K562 (cell line): ENCODE measurements at regions not wholly inside any gene's neighbourhood (a gene's known extent, or its start where the extent isn't known, plus 50 kb on each side); places are given as distances from the start of the nearest gene placed in this dataset.

Experiments used
- ATAC-seq: fragments of 200-7000 bp; cut with Tn5 transposase; 3 replicates; pipeline ENCODE4 v1.9.1; 2020; ENCODE audit warnings: moderate library complexity
- BruUV-seq: library from RNA; stranded (reverse); fragments of 400-500 nt; replicated peaks from 2 replicates; lab custom pipeline; 2021; lab: Mats Ljungman, UMichigan
- CTCF ChIA-PET: fragments of 300-600 bp; formaldehyde crosslinking; extraction: SDS; loops from one replicate; lab custom pipeline; 2021; ENCODE audit warnings: low intra/inter-chr PET ratio; lab: Yijun Ruan, JAX
- POLR2A ChIA-PET: fragments of 300-600, 350-650 bp; sonication (Branson Sonifier 250); formaldehyde crosslinking; extraction: SDS; loops from one replicate; lab custom pipeline; 2021; ENCODE audit warnings: antibody characterized with exemption, inconsistent platforms; lab: Yijun Ruan, JAX
- DNase-seq, 4 experiments: peaks; one replicate each; pipeline versions ENCODE4 v3.0.0 to v3.0.0-alpha.2; 2011 to 2018; ENCODE audit warnings: low spot score in 3 of 4, mixed read lengths in 3 of 4; ENCODE audit errors: extremely low read depth in 1 of 4
- FAIRE-seq: peaks from 2 replicates; lab custom pipeline; 2011; peaks lifted over from hg19 to GRCh38; lab: Jason Lieb, UNC
- H2AFZ ChIP-seq: 2 replicates; pipeline ENCODE4 v1.6.0; 2011; ENCODE audit warnings: low read depth, low read length, control low read depth, inconsistent platforms
- H3K27ac ChIP-seq: fragments of 200-600 bp; 3 replicates; pipeline ENCODE4 v1.8.0; 2011; ENCODE audit warnings: low read depth, mild to moderate bottlenecking, control low read depth, inconsistent platforms, low read length, moderate library complexity, mixed read lengths; ENCODE audit errors: extremely low read depth
- H3K27me3 ChIP-seq, 2 experiments: fragments of 300-600 bp in 1 of 2; 2 replicates in 1 of 2; 3 replicates in 1 of 2; pipeline versions ENCODE4 v1.6.0 to v1.8.0; 2011; ENCODE audit warnings: inconsistent platforms in 2 of 2, low read length in 2 of 2, mild to moderate bottlenecking in 1 of 2, mixed read lengths in 1 of 2, moderate library complexity in 1 of 2; ENCODE audit not compliant: control insufficient read depth in 2 of 2, insufficient read depth in 2 of 2
- H3K36me3 ChIP-seq: fragments of 300-600 bp; 3 replicates; pipeline ENCODE4 v1.8.0; 2011; ENCODE audit warnings: mild to moderate bottlenecking, low read length, inconsistent platforms; ENCODE audit not compliant: control insufficient read depth, insufficient read depth
- H3K4me1 ChIP-seq, 2 experiments: fragments of 200-600 bp in 1 of 2; replicated peaks in 1 of 2; 2 replicates in 1 of 2; 3 replicates in 1 of 2; pipeline versions ENCODE4 v1.5.1 to v1.8.0; 2011; ENCODE audit warnings: inconsistent platforms in 2 of 2, low read length in 2 of 2, mild to moderate bottlenecking in 1 of 2, mixed read lengths in 1 of 2, moderate library complexity in 1 of 2; ENCODE audit not compliant: control insufficient read depth in 2 of 2, insufficient read depth in 2 of 2
- H3K4me2 ChIP-seq: 2 replicates; pipeline ENCODE4 v1.6.1; 2011; ENCODE audit warnings: low read length, control low read depth, inconsistent platforms, mixed read lengths; ENCODE audit not compliant: insufficient read depth
- H3K4me3 ChIP-seq: fragments of 200-600 bp; sonication (generic), shearing (Covaris generic); 2 replicates; pipeline ENCODE4 v1.5.1; 2016; ENCODE audit warnings: control low read depth, inconsistent platforms
- H3K79me2 ChIP-seq: fragments of 200-600 bp; 3 replicates; pipeline ENCODE4 v1.8.0; 2011; ENCODE audit warnings: low read length, inconsistent platforms; ENCODE audit not compliant: control insufficient read depth, insufficient read depth
- H3K9ac ChIP-seq, 2 experiments: 2 replicates each; pipeline versions ENCODE4 v1.6.0 to v1.6.1; 2011; ENCODE audit warnings: low read depth in 2 of 2, low read length in 2 of 2, control low read depth in 1 of 2, inconsistent platforms in 1 of 2, mild to moderate bottlenecking in 1 of 2, mixed read lengths in 1 of 2; ENCODE audit not compliant: insufficient read depth in 1 of 2
- H3K9me1 ChIP-seq: one replicate; pipeline ENCODE4 v1.6.0; 2011; ENCODE audit warnings: inconsistent platforms, mild to moderate bottlenecking, low read length, moderate library complexity; ENCODE audit not compliant: control insufficient read depth, insufficient read depth
- H3K9me3 ChIP-seq: replicated peaks from 2 replicates; pipeline ENCODE4 v1.5.1; 2011; ENCODE audit warnings: low read depth, low read length, inconsistent platforms; ENCODE audit not compliant: control insufficient read depth, insufficient read depth
- H4K20me1 ChIP-seq: replicated peaks from 2 replicates; pipeline ENCODE4 v1.6.1; 2011; ENCODE audit warnings: low read length, inconsistent platforms, mixed read lengths; ENCODE audit not compliant: control insufficient read depth, insufficient read depth
- ATF7 ChIP-seq: fragments of 450-650 bp; IDR thresholded peaks from 2 replicates; pipeline ENCODE4 v1.7.1; 2014; ENCODE audit warnings: mild to moderate bottlenecking, moderate library complexity
- C11orf30 ChIP-seq: fragments of 450-650 bp; IDR thresholded peaks from 2 replicates; pipeline ENCODE4 v1.6.1; 2016; ENCODE audit warnings: low read depth, mild to moderate bottlenecking
- CBFA2T3 ChIP-seq: fragments of 450-650 bp; IDR thresholded peaks from 2 replicates; pipeline ENCODE4 v1.6.1; 2017
- CBFB ChIP-seq: sonication (generic); formaldehyde crosslinking; IDR thresholded peaks from 2 replicates; pipeline ENCODE4 v1.4.0; 2020; ENCODE audit warnings: mild to moderate bottlenecking, missing genetic modification reagents
- CBX5 ChIP-seq: IDR thresholded peaks from 2 replicates; pipeline ENCODE4 v1.6.1; 2014; ENCODE audit warnings: low read depth, borderline replicate concordance
- ELF1 ChIP-seq: fragments of 200-800 bp; sonication (Bioruptor generic); IDR thresholded peaks from 2 replicates; pipeline ENCODE4 v1.6.1; 2016; ENCODE audit warnings: missing genetic modification characterization, missing compliant biosample characterization
- ELF2 ChIP-seq: fragments of 250-450 bp; sonication (Bioruptor Pico); IDR thresholded peaks from 2 replicates; pipeline ENCODE4 v1.5.0; 2021; ENCODE audit warnings: mild to moderate bottlenecking
- ELF4 ChIP-seq: fragments of 450-650 bp; formaldehyde crosslinking; IDR thresholded peaks from 2 replicates; pipeline ENCODE4 v1.4.0; 2022; ENCODE audit warnings: missing genetic modification characterization
- ESRRB ChIP-seq: fragments of 250-450 bp; sonication (Bioruptor Pico); IDR thresholded peaks from 2 replicates; pipeline ENCODE4 v1.5.0; 2020; ENCODE audit warnings: mild to moderate bottlenecking, moderate library complexity, borderline replicate concordance
- HCFC1 ChIP-seq: IDR thresholded peaks from 2 replicates; pipeline ENCODE4 v1.6.1; 2012; ENCODE audit warnings: low read depth, low read length, improper control_type of control experiment
- IRF2 ChIP-seq: sonication (generic); formaldehyde crosslinking; IDR thresholded peaks from 2 replicates; pipeline ENCODE4 v1.8.1; 2022; ENCODE audit warnings: mild to moderate bottlenecking, missing genetic modification reagents
- KLF16 ChIP-seq: IDR thresholded peaks from 2 replicates; pipeline ENCODE4 v1.6.1; 2016; ENCODE audit warnings: antibody characterized with exemption
- MAFF ChIP-seq: IDR thresholded peaks from 2 replicates; pipeline ENCODE4 v1.6.1; 2012; ENCODE audit warnings: low read length, improper control_type of control experiment
- MEIS2 ChIP-seq: fragments of 450-650 bp; IDR thresholded peaks from 2 replicates; pipeline ENCODE4 v1.6.1; 2014; ENCODE audit warnings: mild to moderate bottlenecking; ENCODE audit not compliant: partially characterized antibody
- NFATC3 ChIP-seq: fragments of 450-650 bp; IDR thresholded peaks from 2 replicates; pipeline ENCODE4 v1.6.1; 2017; ENCODE audit warnings: mild to moderate bottlenecking
- RHOXF2B ChIP-seq: fragments of 250-450 bp; sonication (Bioruptor Pico); conservative IDR thresholded peaks from 2 replicates; pipeline ENCODE4 v1.5.1; 2021
- ZFP36 ChIP-seq: fragments of 150-350 bp; IDR thresholded peaks from 2 replicates; pipeline ENCODE4 v1.6.1; 2018; ENCODE audit warnings: low read length, low read depth; ENCODE audit not compliant: partially characterized antibody
- ZNF146 ChIP-seq: IDR thresholded peaks from one replicate; pipeline ENCODE4 v1.6.1; 2018; ENCODE audit warnings: missing compliant biosample characterization; ENCODE audit not compliant: unreplicated experiment
- ZNF174 ChIP-seq: fragments of 250-450 bp; sonication (Bioruptor Pico); IDR thresholded peaks from 2 replicates; pipeline ENCODE4 v1.4.0; 2020; ENCODE audit warnings: mild to moderate bottlenecking
- ZNF217 ChIP-seq: sonication (generic); formaldehyde crosslinking; IDR thresholded peaks from 2 replicates; pipeline ENCODE4 v1.8.0; 2022; ENCODE audit warnings: mild to moderate bottlenecking, missing genetic modification reagents
- ZNF311 ChIP-seq: fragments of 250-450 bp; sonication (Bioruptor Pico); IDR thresholded peaks from 2 replicates; pipeline ENCODE4 v1.4.0; 2020; ENCODE audit warnings: mild to moderate bottlenecking, moderate library complexity
- ZNF384 ChIP-seq: IDR thresholded peaks from 2 replicates; pipeline ENCODE4 v1.6.1; 2012; ENCODE audit warnings: low read depth, low read length, improper control_type of control experiment
- ZNF644 ChIP-seq: fragments of 200-800 bp; sonication (Bioruptor generic); IDR thresholded peaks from 2 replicates; pipeline ENCODE4 v1.6.1; 2016; ENCODE audit warnings: low read depth, missing genetic modification characterization, missing compliant biosample characterization
- ZNF766 ChIP-seq: fragments of 200-800 bp; sonication (Bioruptor generic); conservative IDR thresholded peaks from 2 replicates; pipeline ENCODE4 v1.6.1; 2016; ENCODE audit warnings: missing genetic modification characterization, missing compliant biosample characterization
- WGBS: fragments of 100-300 bp; shearing (Covaris generic); methylation state at CpG from one replicate; pipeline ENCODE4 v1.1.6; 2016; ENCODE audit warnings: low coverage, mixed read lengths; ENCODE audit not compliant: insufficient coverage; ENCODE audit errors: missing lambda C conversion rate; 5-methylcytosine and 5-hydroxymethylcytosine counted together
- in situ Hi-C: fragments of 300-500 bp; cut with MboI; formaldehyde crosslinking; loops from 4 replicates; pipeline ENCODE4 v1.15.0; 2018; ENCODE audit warnings: inconsistent platforms, mixed read lengths
- intact Hi-C: fragments of 100-400 bp; cut with micrococcal nuclease; formaldehyde crosslinking; loops from 2 replicates; pipeline ENCODE4 v1.14.2; 2022
- TF ChIP-seq, protein P1 (sequence below): sonication (generic); formaldehyde crosslinking; IDR thresholded peaks from 2 replicates; pipeline ENCODE4 v1.8.1; 2022; ENCODE audit warnings: missing genetic modification reagents
- TF ChIP-seq, protein P2 (sequence below): fragments of 250-450 bp; sonication (Bioruptor Pico); IDR thresholded peaks from 2 replicates; pipeline ENCODE4 v1.9.0; 2021; ENCODE audit warnings: mild to moderate bottlenecking
- TF ChIP-seq, protein P3 (sequence below): fragments of 450-650 bp; IDR thresholded peaks from 2 replicates; pipeline ENCODE4 v1.6.1; 2016; ENCODE audit warnings: missing biosample characterization, missing genetic modification characterization

DNA sequence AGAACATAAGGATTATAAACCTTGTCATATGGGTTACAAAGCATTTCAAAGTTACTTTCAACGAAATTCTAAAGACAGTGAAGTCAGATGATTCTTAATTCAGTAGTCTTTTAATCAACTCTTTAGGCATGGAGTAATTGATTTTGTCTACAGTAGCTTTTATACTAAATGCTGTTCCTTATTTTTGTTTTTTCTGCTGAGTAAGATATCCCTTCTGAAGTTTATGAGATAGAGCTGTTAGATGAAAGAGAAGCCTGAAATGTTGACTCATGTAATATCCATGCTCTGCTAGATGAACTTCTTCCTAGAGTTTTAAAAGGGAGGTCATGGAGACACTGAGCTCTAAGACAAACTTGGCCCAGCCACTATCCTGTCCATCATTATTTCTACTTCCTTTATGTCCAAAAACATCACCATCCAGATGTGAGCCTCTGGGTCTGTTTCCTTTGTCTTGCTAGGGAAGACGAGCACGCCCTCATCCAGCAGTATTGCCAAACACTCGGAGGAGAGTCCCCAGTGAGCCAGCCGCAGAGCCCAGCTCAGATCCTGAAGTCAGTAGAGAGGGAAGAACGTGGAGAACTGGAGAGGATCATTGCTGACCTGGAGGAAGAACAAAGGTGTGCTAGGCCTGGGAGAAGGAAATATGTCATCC lies 550.3 kb downstream of the UTRN start:
- Histone ChIP-seq H3K9me3 (no peaks in the 10 kb centered on the region), H3K36me3 (no peaks in the 10 kb centered on the region), H3K27me3 (no peaks in the 10 kb centered on the region), H3K9ac (no peak overlapping the region), H4K20me1 (no peaks in the 10 kb centered on the region), H3K4me1 (peaks cover 0 to 2% of the 10 kb centered on the region in 2 experiments; a peak in 1 of 5 replicates), H3K9me1 (no peaks in the 10 kb centered on the region), H3K27ac (no peak overlapping the region), H2AFZ (no peak overlapping the region), H3K4me3 (no peak overlapping the region), H3K4me2 (no peak overlapping the region), H3K79me2 (no peaks in the 10 kb centered on the region)
- FAIRE-seq (no peak), DNase-seq (no peak), ATAC-seq (no peak)
- in situ Hi-C loops: no loop called here
- POLR2A ChIA-PET: no interaction called here
- CTCF ChIA-PET: no interaction called here
- intact Hi-C loops: no loop called here
- 52% methylated on average over 5 of the region's 6 CpGs for WGBS
- no TSS peak for BruUV-seq
- TF ChIP-seq ZNF384 (no peak), MAFF (peak; percentile 67; the same call in 1 of the 2 replicates), ZNF644 (tag) (no peak), HCFC1 (no peak), RHOXF2B (CRISPR knock-in tag) (no peak), CBFA2T3 (no peak), KLF16 (no peak), ELF1 (no peak), ZFP36 (no peak), CBX5 (no peak), ELF4 (CRISPR knock-in tag) (no peak), C11orf30 (peak; percentile 82), ZNF217 (CRISPR knock-in tag) (no peak), ZNF146 (CRISPR knock-in tag) (no peak), IRF2 (CRISPR knock-in tag) (no peak), ELF2 (no peak), MEIS2 (no peak), ZNF766 (no peak), ATF7 (no peak), CBFB (CRISPR knock-in tag) (no peak), NFATC3 (no peak), ZNF174 (no peak), ESRRB (CRISPR knock-in tag) (no peak), ZNF311 (CRISPR knock-in tag) (no peak)
- TF ChIP-seq, protein P1, sequence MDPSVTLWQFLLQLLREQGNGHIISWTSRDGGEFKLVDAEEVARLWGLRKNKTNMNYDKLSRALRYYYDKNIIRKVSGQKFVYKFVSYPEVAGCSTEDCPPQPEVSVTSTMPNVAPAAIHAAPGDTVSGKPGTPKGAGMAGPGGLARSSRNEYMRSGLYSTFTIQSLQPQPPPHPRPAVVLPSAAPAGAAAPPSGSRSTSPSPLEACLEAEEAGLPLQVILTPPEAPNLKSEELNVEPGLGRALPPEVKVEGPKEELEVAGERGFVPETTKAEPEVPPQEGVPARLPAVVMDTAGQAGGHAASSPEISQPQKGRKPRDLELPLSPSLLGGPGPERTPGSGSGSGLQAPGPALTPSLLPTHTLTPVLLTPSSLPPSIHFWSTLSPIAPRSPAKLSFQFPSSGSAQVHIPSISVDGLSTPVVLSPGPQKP (CRISPR knock-in tag): no peak
- TF ChIP-seq, protein P2, sequence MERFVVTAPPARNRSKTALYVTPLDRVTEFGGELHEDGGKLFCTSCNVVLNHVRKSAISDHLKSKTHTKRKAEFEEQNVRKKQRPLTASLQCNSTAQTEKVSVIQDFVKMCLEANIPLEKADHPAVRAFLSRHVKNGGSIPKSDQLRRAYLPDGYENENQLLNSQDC (CRISPR knock-in tag): no peak
- TF ChIP-seq, protein P3, sequence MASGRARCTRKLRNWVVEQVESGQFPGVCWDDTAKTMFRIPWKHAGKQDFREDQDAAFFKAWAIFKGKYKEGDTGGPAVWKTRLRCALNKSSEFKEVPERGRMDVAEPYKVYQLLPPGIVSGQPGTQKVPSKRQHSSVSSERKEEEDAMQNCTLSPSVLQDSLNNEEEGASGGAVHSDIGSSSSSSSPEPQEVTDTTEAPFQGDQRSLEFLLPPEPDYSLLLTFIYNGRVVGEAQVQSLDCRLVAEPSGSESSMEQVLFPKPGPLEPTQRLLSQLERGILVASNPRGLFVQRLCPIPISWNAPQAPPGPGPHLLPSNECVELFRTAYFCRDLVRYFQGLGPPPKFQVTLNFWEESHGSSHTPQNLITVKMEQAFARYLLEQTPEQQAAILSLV (tag): no peak
